SK-N-MC (cell line): ENCODE measurements at regions not wholly inside any gene's neighbourhood (a gene's known extent, or its start where the extent isn't known, plus 50 kb on each side); places are given as distances from the start of the nearest gene placed in this dataset.

ENCODE experiments used
- DNase-seq: peaks from one replicate; pipeline ENCODE4 v3.0.0-alpha.2; 2011; ENCODE audit warnings: low read depth, low spot score
- H3K27ac ChIP-seq: fragments of 200-600 bp; sonication (generic); 2 replicates; pipeline ENCODE4 v1.5.1; 2016; ENCODE audit warnings: mixed run types
- H3K36me3 ChIP-seq: fragments of 200-600 bp; sonication (generic); 2 replicates; pipeline ENCODE4 v1.6.1; 2017; ENCODE audit warnings: antibody characterized with exemption, low read length, mixed read lengths; ENCODE audit not compliant: insufficient read depth
- H3K4me3 ChIP-seq: fragments of 200-600 bp; sonication (generic); 2 replicates; pipeline ENCODE4 v1.5.1; 2016
- H3K9ac ChIP-seq: fragments of 200-600 bp; sonication (generic); 2 replicates; pipeline ENCODE4 v1.8.0; 2017; ENCODE audit warnings: mixed run types, mixed read lengths; ENCODE audit not compliant: insufficient read length
- H3K9me3 ChIP-seq: fragments of 200-600 bp; sonication (generic); 2 replicates; pipeline ENCODE4 v1.6.1; 2017; ENCODE audit warnings: low read depth, mild to moderate bottlenecking, antibody characterized with exemption, low read length, moderate library complexity, mixed read lengths
- EZH2 ChIP-seq: fragments of 200-600 bp; sonication (generic); IDR thresholded peaks from one replicate; pipeline ENCODE4 v1.6.1; 2017; ENCODE audit warnings: antibody characterized with exemption
- FOXP2 ChIP-seq: optimal IDR thresholded peaks from 2 replicates; pipeline ENCODE3; 2011; ENCODE audit warnings: mild to moderate bottlenecking, moderate library complexity; ENCODE audit not compliant: insufficient read depth; ENCODE audit errors: extremely low read length, control extremely low read depth
- POLR2AphosphoS5 ChIP-seq: IDR thresholded peaks from 2 replicates; pipeline ENCODE4 v1.6.1; 2012; ENCODE audit warnings: mild to moderate bottlenecking, low read depth, low read length, borderline replicate concordance

DNA sequence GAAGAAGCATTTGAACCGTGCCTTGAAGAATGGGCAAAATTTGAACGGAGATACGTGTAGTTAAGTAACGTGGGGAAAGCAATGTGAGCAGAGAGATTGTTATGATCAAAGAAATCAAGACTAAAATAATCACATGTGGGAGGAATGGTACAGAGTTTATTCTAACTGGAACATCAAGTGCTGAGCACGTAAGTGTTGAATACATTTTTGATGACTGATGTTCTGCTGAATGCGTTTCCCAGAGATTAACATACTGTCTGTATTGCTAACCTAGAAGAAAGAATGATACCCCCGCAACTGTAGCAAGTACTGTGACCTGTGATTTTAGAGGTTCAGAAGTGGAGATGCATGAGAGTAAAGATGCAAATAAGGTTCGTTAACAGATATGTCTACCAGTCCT, 146.9 kb upstream of the EPHA7 start:
- Histone ChIP-seq H3K36me3 (no peaks in the 10 kb centered on the region), H3K4me3 (no peak overlapping the region), H3K27ac (no peak overlapping the region), H3K9me3 (no peaks in the 10 kb centered on the region), H3K9ac (no peak overlapping the region)
- no peak for DNase-seq
- TF ChIP-seq EZH2 (no peak), POLR2AphosphoS5 (no peak), FOXP2 (no peak)

DNA sequence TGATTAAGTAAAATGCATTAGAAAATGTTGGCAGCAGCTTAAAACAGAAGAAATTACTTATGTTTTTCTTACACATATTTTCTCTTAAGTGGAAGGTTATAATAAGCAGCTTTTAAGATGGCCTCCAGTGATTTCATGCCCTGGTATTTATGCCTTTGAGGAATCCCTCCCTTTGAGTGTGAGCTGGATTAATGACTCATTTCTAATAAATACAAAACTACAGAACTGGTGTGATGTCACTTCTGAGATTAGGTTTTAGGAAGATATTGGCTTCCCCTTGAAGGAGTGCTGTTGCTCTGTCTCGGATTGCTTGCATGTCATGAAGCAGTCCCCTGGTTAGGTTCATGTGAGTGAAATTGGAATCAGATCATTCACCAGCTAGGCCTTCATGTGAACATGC, 143.2 kb upstream of the EPHA7 start:
- Histone ChIP-seq H3K4me3 (no peak overlapping the region), H3K9me3 (no peaks in the 10 kb centered on the region), H3K9ac (no peak overlapping the region), H3K36me3 (no peaks in the 10 kb centered on the region), H3K27ac (no peak overlapping the region)
- TF ChIP-seq FOXP2 (no peak), EZH2 (no peak), POLR2AphosphoS5 (no peak)
- no peak for DNase-seq

DNA sequence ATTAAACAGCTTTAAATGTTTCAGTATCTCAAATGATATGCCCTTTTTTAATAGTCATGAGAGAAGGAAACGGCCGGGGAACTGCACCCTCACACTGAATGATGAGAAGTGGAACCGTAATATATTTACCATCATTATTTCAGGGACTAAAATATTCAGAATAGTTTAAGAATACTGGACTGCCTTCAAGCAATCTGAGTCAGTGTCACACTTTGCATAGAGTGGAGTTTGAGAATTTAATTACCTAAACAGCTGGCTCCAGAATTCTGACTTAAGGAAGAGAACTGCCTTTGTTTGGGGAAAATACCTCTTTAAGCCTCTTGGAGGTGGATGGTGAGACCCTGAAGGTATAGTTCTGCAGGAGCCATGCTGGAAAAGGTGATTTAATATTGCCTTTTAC, 135.9 kb upstream of the EPHA7 start:
- no peaks in the 10 kb centered on the region for H3K36me3 ChIP-seq
- H3K9me3 ChIP-seq: no peaks in the 10 kb centered on the region
- no peak overlapping the region for H3K9ac ChIP-seq
- TF ChIP-seq EZH2: no peak
- TF ChIP-seq FOXP2: no peak
- TF ChIP-seq POLR2AphosphoS5: no peak
- DNase-seq: no peak
- H3K27ac ChIP-seq: no peak overlapping the region
- H3K4me3 ChIP-seq: no peak overlapping the region

DNA sequence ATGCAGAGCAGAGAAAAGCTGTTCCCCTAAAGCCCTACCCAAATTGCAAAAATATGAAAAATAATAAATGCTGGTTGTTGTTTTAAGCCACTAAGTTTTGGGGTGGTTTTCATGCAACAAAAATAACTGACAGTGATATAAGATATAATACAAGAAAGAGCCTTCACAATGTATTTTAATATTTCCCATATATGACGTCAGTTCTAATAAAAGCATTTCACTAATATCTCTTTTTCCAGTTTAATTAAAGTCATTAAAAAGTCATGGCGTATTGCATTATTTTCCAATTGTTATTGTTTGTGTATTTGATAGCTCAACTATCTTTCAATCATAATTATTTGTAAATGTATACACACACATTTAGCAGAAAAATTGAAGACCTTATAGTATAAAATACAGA, 134.7 kb upstream of the EPHA7 start:
- H3K27ac ChIP-seq: no peak overlapping the region
- no peaks in the 10 kb centered on the region for H3K9me3 ChIP-seq
- no peak for TF ChIP-seq FOXP2
- no peak for TF ChIP-seq EZH2
- no peak overlapping the region for H3K9ac ChIP-seq
- no peaks in the 10 kb centered on the region for H3K36me3 ChIP-seq
- no peak for DNase-seq
- no peak overlapping the region for H3K4me3 ChIP-seq

DNA sequence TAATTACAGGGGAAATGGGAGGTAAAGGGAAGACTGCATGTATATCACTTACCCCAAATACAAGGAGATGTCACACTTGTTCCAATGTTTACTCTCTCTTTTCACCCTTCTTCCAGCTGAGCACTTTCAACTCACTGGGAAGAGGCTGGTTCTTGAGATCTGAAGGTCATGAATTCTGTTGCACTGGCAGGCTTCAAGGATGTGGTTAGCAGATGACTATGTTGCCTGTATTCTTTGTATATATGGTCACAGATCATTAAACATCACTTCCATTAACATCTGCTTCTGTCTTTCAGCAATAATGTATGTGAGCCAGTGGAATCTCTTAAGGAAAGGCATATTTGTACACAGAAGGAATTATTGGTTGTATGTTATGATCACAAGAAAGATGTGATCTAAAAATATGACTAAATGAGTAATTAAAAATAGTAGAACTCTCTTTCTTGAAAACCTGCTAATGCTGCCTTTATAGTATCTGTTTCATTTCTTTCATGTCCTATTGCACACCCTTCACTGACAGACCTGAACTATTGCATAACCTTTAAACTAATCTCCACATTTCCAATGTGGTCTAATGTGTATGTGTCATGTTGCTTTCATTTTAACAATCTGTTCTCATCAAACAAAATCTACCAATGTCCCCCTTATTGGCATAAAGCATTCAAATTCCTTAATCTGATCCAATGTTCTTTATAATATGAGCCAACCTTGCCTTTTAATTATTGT, 131.4 kb upstream of the EPHA7 start:
- no peak for DNase-seq
- TF ChIP-seq EZH2 (no peak), POLR2AphosphoS5 (no peak)
- Histone ChIP-seq H3K4me3 (no peak overlapping the region), H3K27ac (no peak overlapping the region), H3K9me3 (no peaks in the 10 kb centered on the region), H3K36me3 (no peaks in the 10 kb centered on the region), H3K9ac (no peak overlapping the region)

DNA sequence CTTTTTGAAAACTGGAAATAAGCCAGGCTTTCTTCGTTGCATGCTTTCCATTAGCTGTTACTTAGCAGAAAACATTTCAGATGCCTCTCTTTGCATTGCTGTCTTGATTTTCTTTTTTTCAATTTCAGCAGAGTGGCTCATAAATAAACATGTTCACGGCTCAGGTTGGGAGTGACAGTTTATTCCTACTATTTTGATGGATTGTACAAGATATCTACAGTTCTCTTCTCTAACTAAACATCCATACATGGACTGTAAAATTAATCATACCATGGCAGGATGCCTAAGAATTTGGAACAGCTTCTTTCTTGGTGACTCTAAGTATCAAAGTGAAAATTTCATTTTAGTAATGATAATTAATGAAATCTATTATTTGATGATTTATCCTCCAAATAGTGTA, 130.5 kb upstream of the EPHA7 start:
- no peak for TF ChIP-seq FOXP2
- TF ChIP-seq POLR2AphosphoS5: no peak
- no peak for TF ChIP-seq EZH2
- no peak overlapping the region for H3K9ac ChIP-seq
- H3K9me3 ChIP-seq: no peaks in the 10 kb centered on the region
- no peak overlapping the region for H3K27ac ChIP-seq
- no peaks in the 10 kb centered on the region for H3K36me3 ChIP-seq
- no peak for DNase-seq
- no peak overlapping the region for H3K4me3 ChIP-seq

DNA sequence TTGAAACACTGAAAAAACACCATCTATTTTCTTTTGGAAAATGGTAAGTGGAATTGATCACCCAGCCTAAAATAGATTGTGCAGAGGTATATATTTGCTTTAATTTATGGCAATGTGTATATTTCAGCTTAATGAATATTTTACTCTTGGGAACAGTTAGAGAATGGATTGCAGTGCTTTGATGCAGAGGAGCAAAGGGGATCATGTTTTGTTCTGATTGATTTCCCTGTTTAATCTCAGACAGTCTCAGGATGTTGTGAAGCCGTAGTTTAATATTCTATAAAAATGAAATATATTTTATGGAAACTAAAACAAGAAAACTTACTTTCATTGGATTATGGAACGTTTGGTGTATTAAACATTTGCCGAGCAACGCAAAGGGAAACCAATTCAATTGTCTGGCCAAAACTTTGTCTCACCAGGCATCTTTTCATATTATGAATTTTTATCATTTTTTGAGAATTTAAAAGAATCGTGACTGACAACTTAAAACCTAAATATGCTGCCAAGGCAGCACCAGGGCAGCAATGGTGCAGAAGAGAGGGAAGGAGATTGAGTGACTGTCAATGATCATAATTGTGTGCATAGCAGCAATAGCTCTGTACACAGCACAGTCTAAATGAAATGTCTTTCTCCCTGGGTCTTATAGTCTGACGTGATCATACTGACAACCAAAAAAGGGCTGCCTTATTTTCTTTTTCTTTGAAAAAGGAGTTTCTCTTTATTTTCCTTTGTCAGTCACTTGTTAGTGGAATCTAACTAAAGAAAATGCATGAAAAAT, 105.5 kb upstream of the EPHA7 start:
- Histone ChIP-seq H3K4me3 (no peak overlapping the region), H3K9me3 (no peaks in the 10 kb centered on the region), H3K9ac (no peak overlapping the region), H3K27ac (no peak overlapping the region), H3K36me3 (no peaks in the 10 kb centered on the region)
- no peak for DNase-seq
- TF ChIP-seq EZH2 (no peak), FOXP2 (no peak), POLR2AphosphoS5 (no peak)

DNA sequence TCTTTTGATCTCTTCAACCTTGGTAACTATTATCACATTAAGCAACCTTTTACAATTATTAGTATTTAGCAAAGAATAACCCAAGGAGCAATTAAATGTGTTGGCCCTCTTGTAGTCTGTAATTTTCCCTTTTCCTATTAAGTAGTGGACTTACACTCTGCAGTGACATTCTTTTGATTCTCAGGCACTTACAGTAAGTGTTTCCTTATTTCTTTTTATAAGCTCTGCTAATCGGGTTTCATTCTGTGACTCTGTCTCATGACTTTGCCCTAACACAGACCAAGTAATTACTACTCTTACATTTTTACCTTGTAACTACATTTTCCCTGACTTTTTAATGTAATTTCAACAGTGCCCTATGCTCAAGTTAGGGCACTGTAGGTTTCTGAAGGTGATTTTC, 104.0 kb upstream of the EPHA7 start:
- DNase-seq: no peak
- TF ChIP-seq FOXP2 (no peak), EZH2 (no peak), POLR2AphosphoS5 (no peak)
- Histone ChIP-seq H3K36me3 (no peaks in the 10 kb centered on the region), H3K9me3 (no peaks in the 10 kb centered on the region), H3K27ac (no peak overlapping the region), H3K9ac (no peak overlapping the region), H3K4me3 (no peak overlapping the region)

DNA sequence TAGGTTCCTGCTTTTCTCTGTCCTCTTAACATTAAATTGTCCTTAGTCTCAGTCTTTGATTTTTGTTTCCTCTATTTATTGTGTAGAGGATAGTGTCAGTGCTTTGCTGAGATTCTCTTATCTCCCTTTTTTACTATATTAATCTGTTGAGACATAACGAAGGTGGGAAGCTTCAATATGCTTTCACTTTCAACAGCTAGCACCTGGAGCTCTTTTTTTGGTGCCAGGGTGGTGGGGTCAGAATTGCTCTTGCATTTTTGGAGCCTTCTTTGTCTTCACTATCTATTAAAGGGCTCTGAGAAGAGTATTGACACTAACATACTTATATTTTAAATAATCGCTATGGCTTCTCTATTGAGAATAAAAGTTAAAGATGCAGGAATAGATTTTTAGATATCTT, 97.1 kb upstream of the EPHA7 start:
- no peak for DNase-seq
- H3K36me3 ChIP-seq: no peaks in the 10 kb centered on the region

More for the DNA sequence above, 97.1 kb upstream of the EPHA7 start:
- H3K9ac ChIP-seq: no peak overlapping the region
- H3K9me3 ChIP-seq: no peaks in the 10 kb centered on the region
- H3K4me3 ChIP-seq: no peak overlapping the region
- TF ChIP-seq FOXP2 (no peak), POLR2AphosphoS5 (no peak), EZH2 (no peak)
- no peak overlapping the region for H3K27ac ChIP-seq
